WTC11 (cell line): ENCODE measurements at regions not wholly inside any gene's neighbourhood (a gene's known extent, or its start where the extent isn't known, plus 50 kb on each side); places are given as distances from the start of the nearest gene placed in this dataset.
"Not testable (repeated sequence)": the region's sequence is repeated elsewhere in the genome, so short reads cannot be mapped to it uniquely, and the experiment has no call there.

Experiments used
- ESRRA ChIP-seq: sonication (generic); formaldehyde crosslinking; IDR thresholded peaks from 2 replicates; pipeline ENCODE4 v1.8.1; 2022; ENCODE audit warnings: mild to moderate bottlenecking, missing genetic modification reagents, borderline replicate concordance
- ETV6 ChIP-seq: sonication (generic); formaldehyde crosslinking; IDR thresholded peaks from 2 replicates; pipeline ENCODE4 v1.8.1; 2022; ENCODE audit warnings: mild to moderate bottlenecking, missing genetic modification reagents
- NR2C2 ChIP-seq: sonication (generic); formaldehyde crosslinking; IDR thresholded peaks from 2 replicates; pipeline ENCODE4 v1.8.0; 2022; ENCODE audit warnings: mild to moderate bottlenecking, missing genetic modification reagents
- TEAD4 ChIP-seq: sonication (generic); formaldehyde crosslinking; IDR thresholded peaks from 2 replicates; pipeline ENCODE4 v1.8.0; 2022; ENCODE audit warnings: mild to moderate bottlenecking, missing genetic modification reagents
- TF ChIP-seq, protein P1 (sequence below): fragments of 200-600 bp; IDR thresholded peaks from 2 replicates; pipeline ENCODE4 v1.8.0; 2022; ENCODE audit warnings: antibody characterized with exemption
- TF ChIP-seq, protein P2 (sequence below): sonication (generic); formaldehyde crosslinking; IDR thresholded peaks from 2 replicates; pipeline ENCODE4 v1.8.1; 2022; ENCODE audit warnings: low read depth, mild to moderate bottlenecking, moderate library complexity, missing genetic modification reagents, borderline replicate concordance
- TF ChIP-seq, protein P3 (sequence below): sonication (generic); formaldehyde crosslinking; IDR thresholded peaks from 2 replicates; pipeline ENCODE4 v1.8.0; 2022; ENCODE audit warnings: mild to moderate bottlenecking, missing genetic modification reagents
- TF ChIP-seq, protein P4 (sequence below): sonication (generic); formaldehyde crosslinking; IDR thresholded peaks from 2 replicates; pipeline ENCODE4 v1.8.1; 2023; ENCODE audit warnings: mild to moderate bottlenecking, missing genetic modification reagents

DNA sequence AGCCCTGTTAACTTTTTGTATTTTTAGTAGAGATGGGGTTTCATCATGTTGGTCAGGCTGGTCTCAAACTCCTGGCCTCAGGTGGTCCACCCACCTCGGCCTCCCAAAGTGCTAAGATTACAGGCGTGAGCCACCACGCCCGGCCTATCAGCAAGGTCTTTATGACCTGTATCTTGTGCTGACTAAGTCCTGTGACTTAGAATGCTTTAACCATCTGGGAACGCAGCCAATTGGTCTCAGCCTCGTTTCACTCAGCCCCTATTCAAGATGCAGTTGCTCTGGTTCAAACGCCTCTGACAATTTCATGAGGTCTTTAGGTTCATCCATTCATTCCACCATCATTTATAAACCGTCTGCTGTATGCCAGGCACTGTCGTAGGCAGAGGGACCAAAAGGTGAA, 62.2 kb upstream of the PPM1B start:
- TF ChIP-seq, protein P1, sequence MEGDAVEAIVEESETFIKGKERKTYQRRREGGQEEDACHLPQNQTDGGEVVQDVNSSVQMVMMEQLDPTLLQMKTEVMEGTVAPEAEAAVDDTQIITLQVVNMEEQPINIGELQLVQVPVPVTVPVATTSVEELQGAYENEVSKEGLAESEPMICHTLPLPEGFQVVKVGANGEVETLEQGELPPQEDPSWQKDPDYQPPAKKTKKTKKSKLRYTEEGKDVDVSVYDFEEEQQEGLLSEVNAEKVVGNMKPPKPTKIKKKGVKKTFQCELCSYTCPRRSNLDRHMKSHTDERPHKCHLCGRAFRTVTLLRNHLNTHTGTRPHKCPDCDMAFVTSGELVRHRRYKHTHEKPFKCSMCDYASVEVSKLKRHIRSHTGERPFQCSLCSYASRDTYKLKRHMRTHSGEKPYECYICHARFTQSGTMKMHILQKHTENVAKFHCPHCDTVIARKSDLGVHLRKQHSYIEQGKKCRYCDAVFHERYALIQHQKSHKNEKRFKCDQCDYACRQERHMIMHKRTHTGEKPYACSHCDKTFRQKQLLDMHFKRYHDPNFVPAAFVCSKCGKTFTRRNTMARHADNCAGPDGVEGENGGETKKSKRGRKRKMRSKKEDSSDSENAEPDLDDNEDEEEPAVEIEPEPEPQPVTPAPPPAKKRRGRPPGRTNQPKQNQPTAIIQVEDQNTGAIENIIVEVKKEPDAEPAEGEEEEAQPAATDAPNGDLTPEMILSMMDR: not testable (repeated sequence)
- not testable (repeated sequence) for TF ChIP-seq TEAD4; NR2C2; ETV6 (CRISPR knock-in tag); ESRRA (CRISPR knock-in tag)
- TF ChIP-seq, protein P2, sequence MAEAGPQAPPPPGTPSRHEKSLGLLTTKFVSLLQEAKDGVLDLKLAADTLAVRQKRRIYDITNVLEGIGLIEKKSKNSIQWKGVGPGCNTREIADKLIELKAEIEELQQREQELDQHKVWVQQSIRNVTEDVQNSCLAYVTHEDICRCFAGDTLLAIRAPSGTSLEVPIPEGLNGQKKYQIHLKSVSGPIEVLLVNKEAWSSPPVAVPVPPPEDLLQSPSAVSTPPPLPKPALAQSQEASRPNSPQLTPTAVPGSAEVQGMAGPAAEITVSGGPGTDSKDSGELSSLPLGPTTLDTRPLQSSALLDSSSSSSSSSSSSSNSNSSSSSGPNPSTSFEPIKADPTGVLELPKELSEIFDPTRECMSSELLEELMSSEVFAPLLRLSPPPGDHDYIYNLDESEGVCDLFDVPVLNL: not testable (repeated sequence)
- TF ChIP-seq, protein P3, sequence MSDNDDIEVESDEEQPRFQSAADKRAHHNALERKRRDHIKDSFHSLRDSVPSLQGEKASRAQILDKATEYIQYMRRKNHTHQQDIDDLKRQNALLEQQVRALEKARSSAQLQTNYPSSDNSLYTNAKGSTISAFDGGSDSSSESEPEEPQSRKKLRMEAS (CRISPR knock-in tag): not testable (repeated sequence)
- TF ChIP-seq, protein P4, sequence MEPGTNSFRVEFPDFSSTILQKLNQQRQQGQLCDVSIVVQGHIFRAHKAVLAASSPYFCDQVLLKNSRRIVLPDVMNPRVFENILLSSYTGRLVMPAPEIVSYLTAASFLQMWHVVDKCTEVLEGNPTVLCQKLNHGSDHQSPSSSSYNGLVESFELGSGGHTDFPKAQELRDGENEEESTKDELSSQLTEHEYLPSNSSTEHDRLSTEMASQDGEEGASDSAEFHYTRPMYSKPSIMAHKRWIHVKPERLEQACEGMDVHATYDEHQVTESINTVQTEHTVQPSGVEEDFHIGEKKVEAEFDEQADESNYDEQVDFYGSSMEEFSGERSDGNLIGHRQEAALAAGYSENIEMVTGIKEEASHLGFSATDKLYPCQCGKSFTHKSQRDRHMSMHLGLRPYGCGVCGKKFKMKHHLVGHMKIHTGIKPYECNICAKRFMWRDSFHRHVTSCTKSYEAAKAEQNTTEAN (CRISPR knock-in tag): not testable (repeated sequence)
